Neuronal stem cell (in vitro differentiated cells): ENCODE measurements at regions not wholly inside any gene's neighbourhood (a gene's known extent, or its start where the extent isn't known, plus 50 kb on each side); places are given as distances from the start of the nearest gene placed in this dataset.

Experiments
- DNase-seq: peaks from one replicate; pipeline ENCODE4 v3.0.0-alpha.2; 2013; ENCODE audit warnings: low spot score
- H2AFZ ChIP-seq: one replicate; pipeline ENCODE4 v1.6.1; 2013; ENCODE audit warnings: mild to moderate bottlenecking, low read length, inconsistent platforms
- H2AK5ac ChIP-seq: 2 replicates; pipeline ENCODE4 v1.6.1; 2013; ENCODE audit warnings: low read depth, mild to moderate bottlenecking, inconsistent platforms, low read length, moderate library complexity, mixed read lengths
- H2BK120ac ChIP-seq: 2 replicates; pipeline ENCODE4 v1.6.1; 2013; ENCODE audit warnings: low read depth, mild to moderate bottlenecking, inconsistent platforms, low read length, moderate library complexity, mixed read lengths
- H2BK12ac ChIP-seq: one replicate; pipeline ENCODE4 v1.6.1; 2013; ENCODE audit warnings: low read length, inconsistent platforms
- H2BK15ac ChIP-seq: 2 replicates; pipeline ENCODE4 v1.6.1; 2013; ENCODE audit warnings: mild to moderate bottlenecking, low read length, inconsistent platforms, mixed read lengths
- H2BK5ac ChIP-seq: one replicate; pipeline ENCODE4 v1.6.1; 2013; ENCODE audit warnings: inconsistent platforms, mild to moderate bottlenecking, low read length, moderate library complexity
- H3K14ac ChIP-seq: one replicate; pipeline ENCODE4 v1.6.1; 2013; ENCODE audit warnings: low read length, inconsistent platforms
- H3K18ac ChIP-seq: 2 replicates; pipeline ENCODE4 v1.6.1; 2013; ENCODE audit warnings: low read length, inconsistent platforms
- H3K23ac ChIP-seq: 2 replicates; pipeline ENCODE4 v1.6.1; 2013; ENCODE audit warnings: low read depth, mild to moderate bottlenecking, mixed read lengths, low read length, inconsistent platforms; ENCODE audit not compliant: poor library complexity
- H3K27ac ChIP-seq: replicated peaks from 3 replicates; pipeline ENCODE4 v1.5.1; 2013; ENCODE audit warnings: low read length, inconsistent platforms
- H3K27me3 ChIP-seq, 3 experiments: 2 replicates each; pipeline ENCODE4 v1.6.1; 2013; ENCODE audit warnings: low read length in 3 of 3, mild to moderate bottlenecking in 2 of 3, inconsistent platforms in 1 of 3, low read depth in 1 of 3, mixed read lengths in 1 of 3, moderate library complexity in 1 of 3; ENCODE audit not compliant: control insufficient read depth in 3 of 3, insufficient read depth in 3 of 3
- H3K36me3 ChIP-seq, 2 donors: replicated peaks in 1 of 2; 2 replicates each; pipeline ENCODE4 v1.6.1; 2013; ENCODE audit warnings: low read length in 2 of 2; ENCODE audit not compliant: control insufficient read depth in 2 of 2, insufficient read depth in 2 of 2
- H3K4ac ChIP-seq: 2 replicates; pipeline ENCODE4 v1.6.1; 2013; ENCODE audit warnings: inconsistent platforms, mild to moderate bottlenecking, low read length, moderate library complexity
- H3K4me1 ChIP-seq, 2 donors: 1 replicate in 1 of 2; 2 replicates in 1 of 2; pipeline ENCODE4 v1.6.1; 2013; ENCODE audit warnings: low read length in 2 of 2, low read depth in 1 of 2; ENCODE audit not compliant: control insufficient read depth in 2 of 2, insufficient read depth in 1 of 2
- H3K4me2 ChIP-seq: one replicate; pipeline ENCODE4 v1.6.1; 2013; ENCODE audit warnings: mild to moderate bottlenecking, low read length, inconsistent platforms; ENCODE audit not compliant: insufficient read depth, poor library complexity, severe bottlenecking
- H3K4me3 ChIP-seq, 2 donors: 2 replicates each; pipeline ENCODE4 v1.5.1; 2013; ENCODE audit warnings: low read length in 2 of 2, mild to moderate bottlenecking in 2 of 2, inconsistent platforms in 1 of 2, moderate library complexity in 1 of 2
- H3K79me1 ChIP-seq: one replicate; pipeline ENCODE4 v1.6.1; 2013; ENCODE audit warnings: low read depth, mild to moderate bottlenecking, inconsistent platforms, low read length, moderate library complexity
- H3K9ac ChIP-seq: one replicate; pipeline ENCODE4 v1.6.1; 2013; ENCODE audit warnings: mild to moderate bottlenecking, low read depth, low read length, inconsistent platforms; ENCODE audit not compliant: poor library complexity
- H3K9me3 ChIP-seq, 2 donors: replicated peaks in 1 of 2; 2 replicates each; pipeline versions ENCODE3 to v1.6.1; 2013; ENCODE audit warnings: low read length in 2 of 2, mild to moderate bottlenecking in 2 of 2, inconsistent platforms in 1 of 2, low read depth in 1 of 2, mixed read lengths in 1 of 2, moderate library complexity in 1 of 2; ENCODE audit not compliant: control insufficient read depth in 2 of 2, insufficient read depth in 1 of 2
- H4K8ac ChIP-seq: one replicate; pipeline ENCODE4 v1.6.1; 2013; ENCODE audit warnings: low read depth, mild to moderate bottlenecking, inconsistent platforms, low read length, moderate library complexity
- H4K91ac ChIP-seq: one replicate; pipeline ENCODE4 v1.6.1; 2013; ENCODE audit warnings: low read length, low read depth, mild to moderate bottlenecking, inconsistent platforms; ENCODE audit not compliant: poor library complexity
- WGBS, 2 donors: extraction: QIAGEN DNeasy Blood & Tissue Kit; methylation state at CpG; one replicate each; pipeline ENCODE4 v1.1.7; 2013; ENCODE audit warnings: missing lambda C conversion rate in 2 of 2, mixed read lengths in 1 of 2; ENCODE audit not compliant: insufficient read length in 2 of 2, insufficient replicate concordance in 1 of 2; ENCODE audit errors: extremely low coverage in 2 of 2; 5-methylcytosine and 5-hydroxymethylcytosine counted together

GRCh38 chr9:110033869-110034268, 174.1 kb downstream of the C9orf152 start:
- Histone ChIP-seq H3K4me1 (peaks cover 11 to 15% of the 10 kb centered on the region in 2 donors), H2BK12ac (no peak overlapping the region), H3K27ac (no peak overlapping the region), H3K4ac (no peak overlapping the region), H3K14ac (no peak overlapping the region), H4K8ac (no peak overlapping the region), H2AFZ (no peak overlapping the region), H2BK5ac (no peak overlapping the region), H3K4me3 (no peak overlapping the region), H2BK15ac (no peak overlapping the region), H2BK120ac (no peak overlapping the region), H3K23ac (no peak overlapping the region), H4K91ac (no peak overlapping the region), H3K36me3 (no peaks in the 10 kb centered on the region), H3K4me2 (no peak overlapping the region), H3K9ac (no peak overlapping the region), H3K79me1 (no peaks in the 10 kb centered on the region), H2AK5ac (no peak overlapping the region), H3K9me3 (no peaks in the 10 kb centered on the region), H3K27me3 (no peaks in the 10 kb centered on the region), H3K18ac (no peak overlapping the region)
- no peak for DNase-seq
- WGBS, 2 donors = no CpG with 5 or more reads among the region's 2 CpGs

DNA sequence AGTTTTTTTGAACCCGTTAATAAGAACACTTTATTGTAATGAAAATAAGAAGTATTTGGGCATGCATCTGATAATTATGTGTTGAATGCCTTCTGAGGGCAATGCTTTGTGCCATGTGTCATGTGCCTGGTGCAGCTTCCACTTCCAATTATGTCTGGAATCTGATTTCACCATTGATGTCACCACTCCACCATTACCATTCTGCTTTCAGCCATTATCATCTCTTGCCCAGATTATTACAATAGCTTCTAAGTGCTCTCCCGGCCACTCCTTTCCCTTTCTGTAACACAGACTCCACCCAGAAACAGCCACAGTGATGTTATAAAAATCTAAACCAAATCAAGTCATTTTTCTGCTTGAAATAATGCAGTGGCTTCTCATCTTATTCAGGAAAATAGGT, 171.7 kb downstream of the C9orf152 start:
- Histone ChIP-seq H2AFZ (peak overlapping the region; percentile 23), H3K18ac (no peak overlapping the region), H3K4me1 (peaks cover 0 to 2% of the 10 kb centered on the region in 2 donors), H3K9me3 (no peaks in the 10 kb centered on the region), H3K79me1 (no peaks in the 10 kb centered on the region), H3K4ac (no peak overlapping the region), H4K8ac (no peak overlapping the region), H3K27me3 (no peaks in the 10 kb centered on the region), H2AK5ac (no peak overlapping the region), H2BK5ac (no peak overlapping the region), H3K9ac (no peak overlapping the region), H2BK120ac (no peak overlapping the region), H3K4me3 (no peak overlapping the region), H4K91ac (no peak overlapping the region), H2BK15ac (no peak overlapping the region), H3K36me3 (no peaks in the 10 kb centered on the region), H3K4me2 (no peak overlapping the region), H3K23ac (no peak overlapping the region), H3K14ac (no peak overlapping the region), H3K27ac (no peak overlapping the region), H2BK12ac (no peak overlapping the region)
- no peak for DNase-seq
- no CpG with 5 or more reads among the region's 2 CpGs for WGBS, 2 donors

DNA sequence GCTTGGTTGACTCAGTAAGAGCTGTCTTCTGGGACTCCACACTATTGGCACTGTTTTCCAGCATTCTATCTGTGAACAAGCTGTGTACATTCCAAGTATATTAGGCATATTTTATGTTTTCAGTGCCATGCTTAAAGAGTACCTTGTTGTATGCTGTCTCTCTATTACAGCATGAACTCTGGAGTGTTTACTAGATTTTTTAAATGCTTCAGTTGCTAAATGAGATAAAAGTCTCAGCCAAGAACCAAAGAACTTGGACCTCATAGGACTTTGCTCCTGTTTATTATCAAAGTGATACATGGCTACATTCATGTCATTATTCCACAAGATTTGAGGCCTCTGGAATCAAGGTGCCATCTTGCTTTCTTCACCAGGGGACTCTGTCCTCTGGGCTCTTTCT, 167.2 kb downstream of the C9orf152 start:
- no peak overlapping the region for H3K4me2 ChIP-seq
- no peaks in the 10 kb centered on the region for H3K36me3 ChIP-seq
- H2AFZ ChIP-seq = no peak overlapping the region
- no peaks in the 10 kb centered on the region for H3K9me3 ChIP-seq
- no peak overlapping the region for H3K18ac ChIP-seq
- no peaks in the 10 kb centered on the region for H3K27me3 ChIP-seq
- H3K4ac ChIP-seq = no peak overlapping the region
- H2BK12ac ChIP-seq = no peak overlapping the region
- H3K9ac ChIP-seq = no peak overlapping the region
- H3K4me3 ChIP-seq = no peak overlapping the region
- no peak overlapping the region for H4K91ac ChIP-seq
- no peaks in the 10 kb centered on the region for H3K4me1 ChIP-seq
- no peak overlapping the region for H3K14ac ChIP-seq
- H2BK15ac ChIP-seq = no peak overlapping the region
- DNase-seq = no peak
- no peak overlapping the region for H3K23ac ChIP-seq
- no peaks in the 10 kb centered on the region for H3K79me1 ChIP-seq
- H2BK5ac ChIP-seq = no peak overlapping the region
- H3K27ac ChIP-seq = no peak overlapping the region
- H2AK5ac ChIP-seq = no peak overlapping the region
- H2BK120ac ChIP-seq = no peak overlapping the region
- H4K8ac ChIP-seq = no peak overlapping the region

- Histone ChIP-seq H2BK120ac (no peak overlapping the region), H3K9me3 (no peaks in the 10 kb centered on the region), H3K9ac (no peak overlapping the region), H2BK5ac (no peak overlapping the region), H3K23ac (no peak overlapping the region), H2BK12ac (no peak overlapping the region), H3K4me1 (no peaks in the 10 kb centered on the region), H3K14ac (no peak overlapping the region), H3K79me1 (no peaks in the 10 kb centered on the region), H3K4me3 (no peak overlapping the region), H4K91ac (no peak overlapping the region), H2BK15ac (no peak overlapping the region), H3K27ac (no peak overlapping the region), H3K18ac (no peak overlapping the region), H4K8ac (no peak overlapping the region), H3K4ac (no peak overlapping the region), H2AFZ (no peak overlapping the region), H3K36me3 (no peaks in the 10 kb centered on the region), H2AK5ac (no peak overlapping the region), H3K4me2 (no peak overlapping the region), H3K27me3 (no peaks in the 10 kb centered on the region)
- DNase-seq = no peak
- no CpG with 5 or more reads among the region's 5 CpGs for WGBS, 2 donors
Measured at GRCh38 chr9:110041452-110041851, 166.5 kb downstream of the C9orf152 start.
